B cell (primary cell): ENCODE measurements at regions not wholly inside any gene's neighbourhood (a gene's known extent, or its start where the extent isn't known, plus 50 kb on each side); places are given as distances from the start of the nearest gene placed in this dataset.

ENCODE experiments used
- ATAC-seq: fragments of 200-7000 bp; cut with Tn5 transposase; one replicate; pipeline ENCODE4 v1.10.0; 2021; ENCODE audit warnings: low read depth, mild to moderate bottlenecking, moderate number of reproducible peaks, moderate library complexity
- CTCF ChIA-PET: fragments of 350-600 bp; sonication (Branson Sonifier 250); formaldehyde crosslinking; loops from one replicate; lab custom pipeline; 2021; ENCODE audit warnings: antibody characterized with exemption, inconsistent platforms; lab: Charles Lee
- POLR2A ChIA-PET: fragments of 350-600 bp; sonication (Branson Sonifier 250); formaldehyde crosslinking; loops from one replicate; lab custom pipeline; 2021; ENCODE audit warnings: antibody characterized with exemption; lab: Charles Lee
- DNase-seq: peaks from one replicate; pipeline ENCODE4 v3.0.0; 2013
- H2AFZ ChIP-seq: 2 replicates; pipeline ENCODE4 v1.6.1; 2012; ENCODE audit warnings: mild to moderate bottlenecking, low read depth, low read length; ENCODE audit not compliant: insufficient read depth, poor library complexity, severe bottlenecking
- H3K27ac ChIP-seq, 2 donors: 1 replicate in 1 of 2; 2 replicates in 1 of 2; pipeline ENCODE4 v1.5.1; 2012 to 2013; ENCODE audit warnings: low read length in 2 of 2, mild to moderate bottlenecking in 2 of 2, moderate library complexity in 1 of 2
- H3K27me3 ChIP-seq, 4 experiments: fragments of 200-600 bp in 1 of 4; sonication (generic) in 1 of 4; replicated peaks in 1 of 4; 1 replicate in 2 of 4; 2 replicates in 2 of 4; pipeline versions ENCODE4 v1.6.1 to v1.7.0; 2013 to 2016; ENCODE audit warnings: low read length in 3 of 4, mild to moderate bottlenecking in 2 of 4, mixed read lengths in 1 of 4, moderate library complexity in 1 of 4; ENCODE audit not compliant: insufficient read depth in 4 of 4, control insufficient read depth in 3 of 4; ENCODE audit errors: control extremely low read depth in 1 of 4
- H3K36me3 ChIP-seq, 2 experiments: replicated peaks in 1 of 2; 1 replicate in 1 of 2; 2 replicates in 1 of 2; pipeline versions ENCODE4 v1.6.1 to v1.7.1; 2013; ENCODE audit warnings: low read length in 1 of 2; ENCODE audit not compliant: insufficient read depth in 2 of 2, control insufficient read depth in 1 of 2; ENCODE audit errors: control extremely low read depth in 1 of 2, extremely low read depth in 1 of 2
- H3K4me1 ChIP-seq, 2 donors: fragments of 200-600 bp in 1 of 2; sonication (generic) in 1 of 2; 1 replicate in 1 of 2; 2 replicates in 1 of 2; pipeline versions ENCODE4 v1.5.1 to v1.6.1; 2013 to 2017; ENCODE audit warnings: low read length in 2 of 2; ENCODE audit not compliant: control insufficient read depth in 2 of 2, insufficient read depth in 2 of 2
- H3K4me2 ChIP-seq: replicated peaks from 2 replicates; pipeline ENCODE3; 2012; ENCODE audit warnings: mild to moderate bottlenecking, low read depth, low read length; ENCODE audit not compliant: poor library complexity, severe bottlenecking
- H3K4me3 ChIP-seq, 5 experiments: fragments of 200-600 bp in 1 of 5; sonication (generic) in 1 of 5; 1 replicate in 3 of 5; 2 replicates in 2 of 5; pipeline versions ENCODE4 v1.5.1 to v1.7.0; 2011 to 2016; ENCODE audit warnings: low read length in 4 of 5, mild to moderate bottlenecking in 4 of 5, low read depth in 2 of 5, control low read depth in 1 of 5, moderate library complexity in 1 of 5; ENCODE audit not compliant: insufficient read depth in 1 of 5; ENCODE audit errors: control extremely low read depth in 1 of 5, extremely low read depth in 1 of 5
- H3K79me2 ChIP-seq: fragments of 200-600 bp; sonication (generic); one replicate; pipeline ENCODE4 v1.6.0; 2016; ENCODE audit warnings: low read length; ENCODE audit not compliant: control insufficient read depth, insufficient read depth
- H3K9ac ChIP-seq: fragments of 200-600 bp; sonication (generic); 2 replicates; pipeline ENCODE4 v1.6.1; 2017; ENCODE audit warnings: mild to moderate bottlenecking, low read length, moderate library complexity
- H3K9me3 ChIP-seq, 3 donors: one replicate each; pipeline versions ENCODE4 v1.6.1 to v1.7.1; 2013; ENCODE audit warnings: low read length in 2 of 3; ENCODE audit not compliant: control insufficient read depth in 2 of 3, insufficient read depth in 1 of 3; ENCODE audit errors: control extremely low read depth in 1 of 3
- H4K20me1 ChIP-seq: 2 replicates; pipeline ENCODE4 v1.6.0; 2012; ENCODE audit warnings: mild to moderate bottlenecking, low read length; ENCODE audit not compliant: insufficient read depth, control insufficient read depth, poor library complexity, severe bottlenecking
- H3K27ac Mint-ChIP-seq: one replicate; pipeline ENCODE4 v1.8.0; 2021; ENCODE audit warnings: mixed read lengths
- H3K27me3 Mint-ChIP-seq: one replicate; pipeline ENCODE4 v1.8.0; 2021; ENCODE audit warnings: mixed read lengths
- H3K4me1 Mint-ChIP-seq: one replicate; pipeline ENCODE4 v1.8.0; 2021; ENCODE audit warnings: mixed read lengths
- H3K4me3 Mint-ChIP-seq: one replicate; pipeline ENCODE4 v1.8.0; 2021; ENCODE audit warnings: mixed read lengths
- H3K9me3 Mint-ChIP-seq: one replicate; pipeline ENCODE4 v1.8.0; 2022; ENCODE audit warnings: mixed read lengths; ENCODE audit not compliant: insufficient read depth
- CTCF ChIP-seq: fragments of 200-600 bp; IDR thresholded peaks from one replicate; pipeline ENCODE4 v1.8.0; 2022; ENCODE audit warnings: antibody characterized with exemption, mild to moderate bottlenecking
- EZH2 ChIP-seq: IDR thresholded peaks from 2 replicates; pipeline ENCODE4 v1.6.1; 2012; ENCODE audit warnings: borderline replicate concordance, low read depth, mild to moderate bottlenecking, moderate library complexity, low read length; ENCODE audit not compliant: insufficient read depth, poor library complexity, severe bottlenecking
- WGBS: methylation state at CpG from one replicate; pipeline ENCODE4 v1.1.5; 2013; ENCODE audit warnings: missing lambda C conversion rate; ENCODE audit not compliant: insufficient coverage; 5-methylcytosine and 5-hydroxymethylcytosine counted together
- intact Hi-C: fragments of 100-400 bp; cut with micrococcal nuclease; formaldehyde crosslinking; loops from one replicate; pipeline ENCODE4 v1.10.0; 2022

DNA sequence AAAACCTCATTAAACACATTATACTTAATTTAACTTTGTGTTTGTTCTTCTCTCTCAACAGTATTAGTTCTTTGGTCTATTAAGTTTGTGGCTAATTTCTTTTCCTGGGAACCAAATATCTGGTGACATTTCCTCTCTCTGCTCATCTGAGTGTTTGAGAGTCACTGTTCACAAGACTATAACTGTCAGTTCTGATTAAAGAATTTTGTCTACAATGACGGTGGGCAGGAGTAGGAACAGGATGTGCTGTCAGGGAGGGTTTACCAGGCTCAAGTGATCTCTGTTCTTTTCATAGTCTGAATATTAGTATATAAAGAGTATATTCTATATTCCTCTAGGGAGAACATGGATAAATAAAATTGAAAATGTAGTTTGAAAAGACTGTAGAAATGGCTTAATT, 92.9 kb downstream of the ALG10B start:
- Histone ChIP-seq H2AFZ (no peak overlapping the region), H3K27ac (no peak overlapping the region), H3K9ac (no peak overlapping the region), H3K4me2 (no peak overlapping the region), H3K27me3 (no peaks in the 10 kb centered on the region), H3K36me3 (no peaks in the 10 kb centered on the region), H3K4me1 (no peaks in the 10 kb centered on the region), H3K79me2 (no peaks in the 10 kb centered on the region), H4K20me1 (no peaks in the 10 kb centered on the region), H3K4me3 (no peak overlapping the region), H3K9me3 (peaks cover 0 to 6% (median 0%) of the 10 kb centered on the region in 3 donors)
- Mint-ChIP-seq H3K4me3 (no peak overlapping the region), H3K9me3 (no peaks in the 10 kb centered on the region), H3K4me1 (no peaks in the 10 kb centered on the region), H3K27ac (no peak overlapping the region), H3K27me3 (no peaks in the 10 kb centered on the region)
- no CpG with 5 or more reads among the region's 1 CpG for WGBS
- ATAC-seq (no peak), DNase-seq (no peak)
- ChIA-PET CTCF (no interaction called here), POLR2A (no interaction called here)
- intact Hi-C loops = no loop called here
- TF ChIP-seq EZH2 (no peak), CTCF (no peak)

- no peak for ATAC-seq
- ChIA-PET CTCF (interaction anchor here (0.7 kb wide), 1 partner anchor 78 kb away, joined by 3 read pairs; no protein-coding TSS in a partner anchor), POLR2A (no interaction called here)
- no peak for DNase-seq
- intact Hi-C loops = no loop called here
- no peaks in the 10 kb centered on the region for H3K27me3 ChIP-seq
- no peaks in the 10 kb centered on the region for H3K36me3 ChIP-seq
- H3K9ac ChIP-seq = no peak overlapping the region
- H3K9me3 Mint-ChIP-seq = peaks cover 2% of the 10 kb centered on the region
- H4K20me1 ChIP-seq = no peaks in the 10 kb centered on the region
- no peak overlapping the region for H3K4me2 ChIP-seq
- H3K4me3 ChIP-seq = no peak overlapping the region
- H3K27ac Mint-ChIP-seq = no peak overlapping the region
- H3K27ac ChIP-seq = no peak overlapping the region
- no peak overlapping the region for H2AFZ ChIP-seq
- TF ChIP-seq EZH2 (no peak), CTCF (no peak)
- H3K4me3 Mint-ChIP-seq = no peak overlapping the region
- H3K79me2 ChIP-seq = no peaks in the 10 kb centered on the region
- no peaks in the 10 kb centered on the region for H3K9me3 ChIP-seq
- H3K4me1 ChIP-seq = no peaks in the 10 kb centered on the region
- H3K27me3 Mint-ChIP-seq = no peaks in the 10 kb centered on the region
- no CpG with 5 or more reads among the region's 2 CpGs for WGBS
- H3K4me1 Mint-ChIP-seq = no peaks in the 10 kb centered on the region
Measured at GRCh38 chr12:38411426-38411825, 94.9 kb downstream of the ALG10B start.
